ENCODE measurements at regions not wholly inside any gene's neighbourhood (a gene's known extent, or its start where the extent isn't known, plus 50 kb on each side); places are given as distances from the start of the nearest gene placed in this dataset.
A peak's percentile ranks its signal among the peaks of the same experiment; 100 is the strongest.

- TF ChIP-seq CTCF (conservative IDR thresholded peaks at IDR 0.05; ENCODE audit: low read depth in 2 of 2) (peak; percentile 37 to 64; a peak in 3 of 4 replicates), REST (IDR thresholded peaks at IDR 0.05; ENCODE audit: unreplicated experiment) (no peak), JUNB (IDR thresholded peaks at IDR 0.05; ENCODE audit: unreplicated experiment) (no peak), NANOG (IDR thresholded peaks at IDR 0.05; ENCODE audit: borderline replicate concordance) (no peak), EZH2 (IDR thresholded peaks at IDR 0.05; ENCODE audit: low read depth, unreplicated experiment) (no peak), POLR2AphosphoS5 (IDR thresholded peaks at IDR 0.05; ENCODE audit: low read depth) (no peak), ETS1 (IDR thresholded peaks at IDR 0.05) (no peak), ZNF331 (CRISPR knock-in tag; IDR thresholded peaks at IDR 0.05; ENCODE audit: low read depth) (no peak), EZH2phosphoT487 (IDR thresholded peaks at IDR 0.05; ENCODE audit: unreplicated experiment) (no peak), CREB1 (CRISPR knock-in tag; IDR thresholded peaks at IDR 0.05; ENCODE audit: low read depth) (no peak)
Measured at GRCh38 chr13:48826039-48826438, 149.7 kb upstream of the FNDC3A start.
